NOMO-1 treated with DMSO at 0.1 percent for 48 hours (cell line): ENCODE measurements at regions not wholly inside any gene's neighbourhood (a gene's known extent, or its start where the extent isn't known, plus 50 kb on each side); places are given as distances from the start of the nearest gene placed in this dataset.
"Not testable (repeated sequence)": the region's sequence is repeated elsewhere in the genome, so short reads cannot be mapped to it uniquely, and the experiment has no call there.

ENCODE experiments used
- DNase-seq: peaks from one replicate; lab custom pipeline; 2025; ENCODE audit not compliant: unreplicated experiment; lab: John Stamatoyannopoulos, UW

- not testable (repeated sequence) for DNase-seq
Measured at GRCh38 chr11:69916251-69916649, 97.0 kb upstream of the FGF3 start.

- DNase-seq = no peak
Measured at GRCh38 chr11:69916806-69917387, 97.7 kb upstream of the FGF3 start.

GRCh38 chr11:69917529-69917928, 98.3 kb upstream of the FGF3 start:
- DNase-seq = no peak

- DNase-seq = no peak
Measured at GRCh38 chr11:69918231-69918937, 99.2 kb upstream of the FGF3 start.

- DNase-seq = peak; percentile 51
Measured at GRCh38 chr11:69918938-69919650, 99.9 kb upstream of the FGF3 start.

GRCh38 chr11:69919659-69920344, 100.6 kb upstream of the FGF3 start:
- DNase-seq = no peak

- DNase-seq = no peak
Measured at GRCh38 chr11:69920345-69921127, 101.3 kb upstream of the FGF3 start.

GRCh38 chr11:69921128-69922014, 102.2 kb upstream of the FGF3 start:
- DNase-seq = no peak

GRCh38 chr11:69922015-69922595, 102.9 kb upstream of the FGF3 start:
- no peak for DNase-seq

- DNase-seq = no peak
Measured at GRCh38 chr11:69922596-69923111, 103.4 kb upstream of the FGF3 start.

- no peak for DNase-seq
Measured at GRCh38 chr11:69923196-69923595, 104.0 kb upstream of the FGF3 start.

- no peak for DNase-seq
Measured at GRCh38 chr11:69923641-69924307, 104.6 kb upstream of the FGF3 start.

GRCh38 chr11:69924308-69925161, 105.3 kb upstream of the FGF3 start:
- DNase-seq = no peak

- no peak for DNase-seq
Measured at GRCh38 chr11:69925366-69926196, 106.4 kb upstream of the FGF3 start.

GRCh38 chr11:69926376-69927050, 107.3 kb upstream of the FGF3 start:
- no peak for DNase-seq

- no peak for DNase-seq
Measured at GRCh38 chr11:69928121-69928520, 108.9 kb upstream of the FGF3 start.
